Suprapubic skin (tissue), 4 donors: ENCODE measurements at regions not wholly inside any gene's neighbourhood (a gene's known extent, or its start where the extent isn't known, plus 50 kb on each side); places are given as distances from the start of the nearest gene placed in this dataset.

Experiments
- POLR2A ChIP-seq, 2 donors: fragments of 450-650 bp; IDR thresholded peaks; one replicate each; pipeline ENCODE4 v1.6.1; 2017; ENCODE audit warnings: antibody characterized with exemption in 2 of 2, mild to moderate bottlenecking in 2 of 2, moderate library complexity in 2 of 2
- POLR2AphosphoS5 ChIP-seq, 3 donors: sonication (generic); formaldehyde crosslinking; IDR thresholded peaks; one replicate each; pipeline ENCODE4 v1.6.1; 2017; ENCODE audit warnings: antibody characterized with exemption in 3 of 3
- TF ChIP-seq, protein P1 (sequence below), 2 donors: fragments of 200-600 bp in 1 of 2; fragments of 450-650 bp in 1 of 2; sonication (generic) in 1 of 2; IDR thresholded peaks; one replicate each; pipeline ENCODE4 v1.5.1; 2016 to 2019; ENCODE audit warnings: antibody characterized with exemption in 2 of 2, mild to moderate bottlenecking in 1 of 2, moderate library complexity in 1 of 2

DNA sequence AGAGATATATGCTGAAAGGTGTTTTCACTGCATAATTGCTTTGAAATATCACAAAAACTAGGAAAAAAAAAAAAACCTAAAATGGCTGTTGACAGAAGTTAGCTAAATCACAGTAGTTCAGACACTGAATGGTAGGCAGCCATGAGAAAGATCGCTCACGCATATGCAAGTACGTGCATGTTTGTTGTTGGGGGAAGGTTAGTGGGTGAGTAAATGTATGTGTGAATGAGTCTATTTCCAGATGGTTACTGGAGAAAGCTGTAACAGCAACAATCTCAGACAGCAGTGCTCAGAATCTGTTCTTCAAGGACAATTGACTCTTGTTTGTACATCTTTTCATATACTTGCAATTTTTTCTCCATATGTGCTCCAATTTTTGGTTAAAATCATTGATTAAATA is 51.9 kb upstream of the NLGN4Y start:
- TF ChIP-seq, protein P1, sequence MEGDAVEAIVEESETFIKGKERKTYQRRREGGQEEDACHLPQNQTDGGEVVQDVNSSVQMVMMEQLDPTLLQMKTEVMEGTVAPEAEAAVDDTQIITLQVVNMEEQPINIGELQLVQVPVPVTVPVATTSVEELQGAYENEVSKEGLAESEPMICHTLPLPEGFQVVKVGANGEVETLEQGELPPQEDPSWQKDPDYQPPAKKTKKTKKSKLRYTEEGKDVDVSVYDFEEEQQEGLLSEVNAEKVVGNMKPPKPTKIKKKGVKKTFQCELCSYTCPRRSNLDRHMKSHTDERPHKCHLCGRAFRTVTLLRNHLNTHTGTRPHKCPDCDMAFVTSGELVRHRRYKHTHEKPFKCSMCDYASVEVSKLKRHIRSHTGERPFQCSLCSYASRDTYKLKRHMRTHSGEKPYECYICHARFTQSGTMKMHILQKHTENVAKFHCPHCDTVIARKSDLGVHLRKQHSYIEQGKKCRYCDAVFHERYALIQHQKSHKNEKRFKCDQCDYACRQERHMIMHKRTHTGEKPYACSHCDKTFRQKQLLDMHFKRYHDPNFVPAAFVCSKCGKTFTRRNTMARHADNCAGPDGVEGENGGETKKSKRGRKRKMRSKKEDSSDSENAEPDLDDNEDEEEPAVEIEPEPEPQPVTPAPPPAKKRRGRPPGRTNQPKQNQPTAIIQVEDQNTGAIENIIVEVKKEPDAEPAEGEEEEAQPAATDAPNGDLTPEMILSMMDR (IDR thresholded peaks at IDR 0.05): no peak
- no peak for TF ChIP-seq POLR2AphosphoS5 (IDR thresholded peaks at IDR 0.05)
- TF ChIP-seq POLR2A (IDR thresholded peaks at IDR 0.05): no peak
